ENCODE measurements at regions not wholly inside any gene's neighbourhood (a gene's known extent, or its start where the extent isn't known, plus 50 kb on each side); places are given as distances from the start of the nearest gene placed in this dataset.

GRCh38 chr11:94708176-94708575, 60.0 kb upstream of the AMOTL1 start:
- TF ChIP-seq CTCF (IDR thresholded peaks at IDR 0.05; ENCODE audit: low read depth, low read length), result no peak
- in situ Hi-C loops (cut with HindIII; ENCODE audit: low sequenced_read_pairs), result no loop called here
- no peak overlapping the region for H3K4me3 ChIP-seq (ENCODE audit: low read depth, low read length)
- DNase-seq (ENCODE audit: low read depth, low spot score), result no peak

GRCh38 chr11:94708642-94709041, 59.5 kb upstream of the AMOTL1 start:
- no peak for DNase-seq (ENCODE audit: low read depth, low spot score)
- no peak for TF ChIP-seq CTCF (IDR thresholded peaks at IDR 0.05; ENCODE audit: low read depth, low read length)
- H3K4me3 ChIP-seq (ENCODE audit: low read depth, low read length), result no peak overlapping the region
- in situ Hi-C loops (cut with HindIII; ENCODE audit: low sequenced_read_pairs), result no loop called here

DNA sequence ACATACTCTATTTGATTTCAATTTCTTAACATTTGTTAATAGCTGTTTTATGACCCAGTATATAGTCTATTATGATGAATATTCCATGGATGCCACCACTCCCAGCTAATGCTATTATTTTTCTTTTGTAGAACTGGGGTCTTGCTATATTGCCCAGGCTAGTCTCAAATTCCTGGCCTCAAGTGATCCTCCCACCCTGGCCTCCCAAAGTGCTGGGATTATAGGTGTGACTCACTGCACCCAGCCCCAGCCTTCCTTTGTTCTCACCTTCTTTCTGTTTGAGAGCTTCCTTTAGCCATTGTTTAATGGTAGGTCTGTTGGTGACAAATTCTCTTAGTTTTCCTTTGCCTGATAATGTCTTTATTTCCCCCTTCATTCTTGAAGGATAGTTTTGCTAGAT, 52.9 kb upstream of the AMOTL1 start:
- no peak overlapping the region for H3K4me3 ChIP-seq (ENCODE audit: low read depth, low read length)
- in situ Hi-C loops (cut with HindIII; ENCODE audit: low sequenced_read_pairs), result no loop called here
- TF ChIP-seq CTCF (IDR thresholded peaks at IDR 0.05; ENCODE audit: low read depth, low read length), result no peak
- DNase-seq (ENCODE audit: low read depth, low spot score), result no peak

DNA sequence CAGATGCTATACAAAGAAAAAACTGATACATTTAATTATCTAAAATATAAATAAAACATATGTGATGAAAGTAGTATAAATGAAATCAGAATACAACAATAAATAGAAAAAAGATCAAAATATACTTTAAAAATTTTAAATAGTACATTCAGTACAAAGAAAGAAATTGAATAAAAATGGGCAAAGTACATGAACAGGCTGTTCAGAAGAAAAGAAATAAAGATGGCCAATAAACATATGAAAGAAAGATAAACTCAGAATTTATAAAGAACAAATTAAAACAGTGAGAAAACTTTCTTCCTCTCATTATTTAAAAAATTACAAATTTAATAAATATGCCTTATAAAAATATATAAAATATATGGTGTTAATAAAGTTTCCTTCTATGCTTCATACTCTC, 50.5 kb upstream of the AMOTL1 start:
- no peak overlapping the region for H3K4me3 ChIP-seq (ENCODE audit: low read depth, low read length)
- DNase-seq (ENCODE audit: low read depth, low spot score), result no peak
- no peak for TF ChIP-seq CTCF (IDR thresholded peaks at IDR 0.05; ENCODE audit: low read depth, low read length)
- in situ Hi-C loops (cut with HindIII; ENCODE audit: low sequenced_read_pairs), result no loop called here

All from astrocyte of the spinal cord (primary cell).